ENCODE measurements at regions not wholly inside any gene's neighbourhood (a gene's known extent, or its start where the extent isn't known, plus 50 kb on each side); places are given as distances from the start of the nearest gene placed in this dataset.

DNA sequence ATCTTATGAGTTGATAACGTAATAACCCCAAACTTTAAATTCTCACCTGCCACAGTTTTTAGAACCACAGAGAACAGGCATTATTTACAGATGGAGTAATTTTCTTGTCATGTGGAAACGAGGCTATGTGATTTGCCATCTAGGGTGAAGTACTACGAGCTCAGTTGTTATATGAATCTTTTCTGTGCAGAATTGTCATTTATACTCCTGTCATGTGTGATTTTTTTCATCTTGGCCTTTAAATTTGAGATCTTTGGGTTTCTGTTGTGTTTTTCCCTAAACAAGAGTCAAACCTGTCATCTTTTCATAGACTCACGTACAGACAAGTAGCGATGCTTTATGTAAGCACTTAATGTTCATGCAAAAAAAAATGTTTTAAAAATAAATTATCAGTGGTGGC is 153.7 kb upstream of the TAC1 start:
- TF ChIP-seq FOXM1 (IDR thresholded peaks at IDR 0.05; ENCODE audit: borderline replicate concordance) (no peak), TARDBP (IDR thresholded peaks at IDR 0.05) (no peak), SP1 (IDR thresholded peaks at IDR 0.05) (no peak), HDGF (IDR thresholded peaks at IDR 0.05; ENCODE audit: borderline replicate concordance) (no peak), BHLHE40 (IDR thresholded peaks at IDR 0.05; ENCODE audit: borderline replicate concordance) (no peak), SUZ12 (IDR thresholded peaks at IDR 0.05) (no peak)
- TF ChIP-seq, protein P1, sequence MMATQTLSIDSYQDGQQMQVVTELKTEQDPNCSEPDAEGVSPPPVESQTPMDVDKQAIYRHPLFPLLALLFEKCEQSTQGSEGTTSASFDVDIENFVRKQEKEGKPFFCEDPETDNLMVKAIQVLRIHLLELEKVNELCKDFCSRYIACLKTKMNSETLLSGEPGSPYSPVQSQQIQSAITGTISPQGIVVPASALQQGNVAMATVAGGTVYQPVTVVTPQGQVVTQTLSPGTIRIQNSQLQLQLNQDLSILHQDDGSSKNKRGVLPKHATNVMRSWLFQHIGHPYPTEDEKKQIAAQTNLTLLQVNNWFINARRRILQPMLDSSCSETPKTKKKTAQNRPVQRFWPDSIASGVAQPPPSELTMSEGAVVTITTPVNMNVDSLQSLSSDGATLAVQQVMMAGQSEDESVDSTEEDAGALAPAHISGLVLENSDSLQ (IDR thresholded peaks at IDR 0.05) = no peak

All from HEK293T (cell line).